ENCODE measurements at regions not wholly inside any gene's neighbourhood (a gene's known extent, or its start where the extent isn't known, plus 50 kb on each side); places are given as distances from the start of the nearest gene placed in this dataset.

- TF ChIP-seq CTCF (IDR thresholded peaks at IDR 0.05; ENCODE audit: insufficient read depth, low read length, poor library complexity, severe bottlenecking) (no peak), EZH2phosphoT487 (conservative IDR thresholded peaks at IDR 0.05; ENCODE audit: low read length) (no peak)
Measured at GRCh38 chr9:80163889-80164288, 592.1 kb downstream of the TLE4 start.
